GM18498 (cell line): ENCODE measurements at regions not wholly inside any gene's neighbourhood (a gene's known extent, or its start where the extent isn't known, plus 50 kb on each side); places are given as distances from the start of the nearest gene placed in this dataset.
"Not testable (repeated sequence)": the region's sequence is repeated elsewhere in the genome, so short reads cannot be mapped to it uniquely, and the experiment has no call there.

Experiments
- ATAC-seq: cut with Tn5 transposase; IDR thresholded peaks from one replicate; pipeline ENCODE4 v1.9.1; 2021; ENCODE audit warnings: mild to moderate bottlenecking, moderate library complexity; ENCODE audit not compliant: unreplicated experiment

GRCh38 chr3:66836363-66837152 lies 161.5 kb upstream of the KBTBD8 start:
- no peak for ATAC-seq

GRCh38 chr3:66838704-66839103 lies 159.4 kb upstream of the KBTBD8 start:
- no peak for ATAC-seq

GRCh38 chr3:66839508-66839907 lies 158.6 kb upstream of the KBTBD8 start:
- ATAC-seq: no peak

GRCh38 chr3:66842761-66843464 lies 155.2 kb upstream of the KBTBD8 start:
- ATAC-seq: not testable (repeated sequence)

GRCh38 chr3:66851894-66852613 lies 146.1 kb upstream of the KBTBD8 start:
- no peak for ATAC-seq

GRCh38 chr3:66854601-66855151 lies 143.4 kb upstream of the KBTBD8 start:
- ATAC-seq: no peak

- ATAC-seq: peak; percentile 92
Measured at GRCh38 chr3:66856533-66856932, 141.6 kb upstream of the KBTBD8 start.

- ATAC-seq: no peak
Measured at GRCh38 chr3:66858656-66859381, 139.3 kb upstream of the KBTBD8 start.

- no peak for ATAC-seq
Measured at GRCh38 chr3:66860771-66861170, 137.3 kb upstream of the KBTBD8 start.

GRCh38 chr3:66863205-66864111 lies 134.6 kb upstream of the KBTBD8 start:
- no peak for ATAC-seq

GRCh38 chr3:66884659-66885058 lies 113.4 kb upstream of the KBTBD8 start:
- ATAC-seq: no peak

- no peak for ATAC-seq
Measured at GRCh38 chr3:66885326-66886000, 112.6 kb upstream of the KBTBD8 start.

- ATAC-seq: no peak
Measured at GRCh38 chr3:66889750-66890494, 108.2 kb upstream of the KBTBD8 start.

- ATAC-seq: no peak
Measured at GRCh38 chr3:66898155-66898554, 100.0 kb upstream of the KBTBD8 start.

GRCh38 chr3:66904336-66904735 lies 93.8 kb upstream of the KBTBD8 start:
- no peak for ATAC-seq

GRCh38 chr3:66904831-66905493 lies 93.1 kb upstream of the KBTBD8 start:
- no peak for ATAC-seq

GRCh38 chr3:66907136-66907535 lies 91.0 kb upstream of the KBTBD8 start:
- ATAC-seq: no peak
